ENCODE measurements at regions not wholly inside any gene's neighbourhood (a gene's known extent, or its start where the extent isn't known, plus 50 kb on each side); places are given as distances from the start of the nearest gene placed in this dataset.

- intact Hi-C loops (cut with DNase I; ENCODE audit: low total_unique reads): no loop called here
Observed at GRCh38 chr10:113469796-113470195, 83.1 kb upstream of the HABP2 start.

GRCh38 chr10:113470372-113471240, 82.2 kb upstream of the HABP2 start:
- TF ChIP-seq CTCF (IDR thresholded peaks at IDR 0.05): no peak
- Histone ChIP-seq H3K9me3 (no peaks in the 10 kb centered on the region), H3K27ac (peak overlapping the region; percentile 65 to 82), H3K4me1 (peaks cover 6 to 12% of the 10 kb centered on the region in 2 donors), H3K36me3 (no peaks in the 10 kb centered on the region), H3K27me3 (no peaks in the 10 kb centered on the region), H3K4me3 (no peak overlapping the region)
- DNase-seq (ENCODE audit: low spot score in 2 of 2): no peak
- intact Hi-C loops (cut with DNase I; ENCODE audit: low total_unique reads): no loop called here

More at GRCh38 chr10:113469796-113470195, 83.1 kb upstream of the HABP2 start:
- H3K9me3 ChIP-seq: no peaks in the 10 kb centered on the region
- DNase-seq (ENCODE audit: low spot score in 2 of 2): no peak
- peak overlapping the region; percentile 65 to 82 for H3K27ac ChIP-seq
- H3K27me3 ChIP-seq: no peaks in the 10 kb centered on the region
- TF ChIP-seq POLR2AphosphoS5 (IDR thresholded peaks at IDR 0.05): no peak
- no peak for TF ChIP-seq POLR2A (IDR thresholded peaks at IDR 0.05)
- TF ChIP-seq CTCF (IDR thresholded peaks at IDR 0.05): no peak
- peaks cover 1 to 4% of the 10 kb centered on the region in 2 donors for H3K4me1 ChIP-seq
- H3K36me3 ChIP-seq: no peaks in the 10 kb centered on the region
- H3K4me3 ChIP-seq: no peak overlapping the region

- Histone ChIP-seq H3K4me3 (no peak overlapping the region), H3K9me3 (no peaks in the 10 kb centered on the region), H3K27me3 (no peaks in the 10 kb centered on the region), H3K4me1 (peaks cover 6 to 16% of the 10 kb centered on the region in 2 donors), H3K36me3 (no peaks in the 10 kb centered on the region), H3K27ac (peak overlapping the region; percentile 65 to 82)
- TF ChIP-seq POLR2A (IDR thresholded peaks at IDR 0.05) (no peak), CTCF (IDR thresholded peaks at IDR 0.05) (no peak), POLR2AphosphoS5 (IDR thresholded peaks at IDR 0.05) (no peak)
- intact Hi-C loops (cut with DNase I; ENCODE audit: low total_unique reads): no loop called here
- DNase-seq (ENCODE audit: low spot score in 2 of 2): no peak
Observed at GRCh38 chr10:113471241-113471996, 81.4 kb upstream of the HABP2 start.

- no peaks in the 10 kb centered on the region for H3K36me3 ChIP-seq
- intact Hi-C loops (cut with DNase I; ENCODE audit: low total_unique reads): no loop called here
- TF ChIP-seq CTCF (IDR thresholded peaks at IDR 0.05): no peak
- TF ChIP-seq POLR2A (IDR thresholded peaks at IDR 0.05): no peak
- TF ChIP-seq POLR2AphosphoS5 (IDR thresholded peaks at IDR 0.05): no peak
- no peaks in the 10 kb centered on the region for H3K27me3 ChIP-seq
- no peak overlapping the region for H3K4me3 ChIP-seq
- no peaks in the 10 kb centered on the region for H3K9me3 ChIP-seq
- H3K4me1 ChIP-seq: peaks cover 6 to 16% of the 10 kb centered on the region in 2 donors
- peak overlapping the region; percentile 82 to 84 for H3K27ac ChIP-seq
- DNase-seq (ENCODE audit: low spot score in 2 of 2): no peak
Observed at GRCh38 chr10:113473011-113473410, 79.8 kb upstream of the HABP2 start.

GRCh38 chr10:113473851-113474250, 79.0 kb upstream of the HABP2 start:
- no peak for TF ChIP-seq POLR2A (IDR thresholded peaks at IDR 0.05)
- H3K4me3 ChIP-seq: no peak overlapping the region
- intact Hi-C loops (cut with DNase I; ENCODE audit: low total_unique reads): no loop called here
- no peaks in the 10 kb centered on the region for H3K9me3 ChIP-seq
- peaks cover 6 to 16% of the 10 kb centered on the region in 2 donors for H3K4me1 ChIP-seq
- peak overlapping the region; percentile 82 to 84 for H3K27ac ChIP-seq
- no peaks in the 10 kb centered on the region for H3K27me3 ChIP-seq
- DNase-seq (ENCODE audit: low spot score in 2 of 2): no peak
- H3K36me3 ChIP-seq: no peaks in the 10 kb centered on the region
